GM12875 (cell line): ENCODE measurements at regions not wholly inside any gene's neighbourhood (a gene's known extent, or its start where the extent isn't known, plus 50 kb on each side); places are given as distances from the start of the nearest gene placed in this dataset.

Source experiments
- H3K4me3 ChIP-seq: one replicate; pipeline ENCODE4 v1.5.1; 2011; ENCODE audit warnings: low read depth, low read length, control low read depth
- TF ChIP-seq, protein P1 (sequence below): IDR thresholded peaks from 2 replicates; pipeline ENCODE4 v1.5.1; 2011; ENCODE audit warnings: low read depth, mild to moderate bottlenecking, control low read depth, inconsistent platforms, low read length, moderate library complexity, borderline replicate concordance; ENCODE audit not compliant: insufficient read depth

GRCh38 chr3:139260793-139261736 lies 82.8 kb upstream of the MRPS22 start:
- TF ChIP-seq, protein P1, sequence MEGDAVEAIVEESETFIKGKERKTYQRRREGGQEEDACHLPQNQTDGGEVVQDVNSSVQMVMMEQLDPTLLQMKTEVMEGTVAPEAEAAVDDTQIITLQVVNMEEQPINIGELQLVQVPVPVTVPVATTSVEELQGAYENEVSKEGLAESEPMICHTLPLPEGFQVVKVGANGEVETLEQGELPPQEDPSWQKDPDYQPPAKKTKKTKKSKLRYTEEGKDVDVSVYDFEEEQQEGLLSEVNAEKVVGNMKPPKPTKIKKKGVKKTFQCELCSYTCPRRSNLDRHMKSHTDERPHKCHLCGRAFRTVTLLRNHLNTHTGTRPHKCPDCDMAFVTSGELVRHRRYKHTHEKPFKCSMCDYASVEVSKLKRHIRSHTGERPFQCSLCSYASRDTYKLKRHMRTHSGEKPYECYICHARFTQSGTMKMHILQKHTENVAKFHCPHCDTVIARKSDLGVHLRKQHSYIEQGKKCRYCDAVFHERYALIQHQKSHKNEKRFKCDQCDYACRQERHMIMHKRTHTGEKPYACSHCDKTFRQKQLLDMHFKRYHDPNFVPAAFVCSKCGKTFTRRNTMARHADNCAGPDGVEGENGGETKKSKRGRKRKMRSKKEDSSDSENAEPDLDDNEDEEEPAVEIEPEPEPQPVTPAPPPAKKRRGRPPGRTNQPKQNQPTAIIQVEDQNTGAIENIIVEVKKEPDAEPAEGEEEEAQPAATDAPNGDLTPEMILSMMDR, result no peak
- no peak overlapping the region for H3K4me3 ChIP-seq

GRCh38 chr3:139261754-139262586 lies 81.8 kb upstream of the MRPS22 start:
- H3K4me3 ChIP-seq, result no peak overlapping the region
- TF ChIP-seq, protein P1, result no peak

- TF ChIP-seq, protein P1, result no peak
- no peak overlapping the region for H3K4me3 ChIP-seq
These were observed 80.0 kb upstream of the MRPS22 start for GRCh38 chr3:139263798-139264197.

- TF ChIP-seq, protein P1, result no peak
- no peak overlapping the region for H3K4me3 ChIP-seq
These were observed 79.4 kb upstream of the MRPS22 start for GRCh38 chr3:139264375-139264774.

DNA sequence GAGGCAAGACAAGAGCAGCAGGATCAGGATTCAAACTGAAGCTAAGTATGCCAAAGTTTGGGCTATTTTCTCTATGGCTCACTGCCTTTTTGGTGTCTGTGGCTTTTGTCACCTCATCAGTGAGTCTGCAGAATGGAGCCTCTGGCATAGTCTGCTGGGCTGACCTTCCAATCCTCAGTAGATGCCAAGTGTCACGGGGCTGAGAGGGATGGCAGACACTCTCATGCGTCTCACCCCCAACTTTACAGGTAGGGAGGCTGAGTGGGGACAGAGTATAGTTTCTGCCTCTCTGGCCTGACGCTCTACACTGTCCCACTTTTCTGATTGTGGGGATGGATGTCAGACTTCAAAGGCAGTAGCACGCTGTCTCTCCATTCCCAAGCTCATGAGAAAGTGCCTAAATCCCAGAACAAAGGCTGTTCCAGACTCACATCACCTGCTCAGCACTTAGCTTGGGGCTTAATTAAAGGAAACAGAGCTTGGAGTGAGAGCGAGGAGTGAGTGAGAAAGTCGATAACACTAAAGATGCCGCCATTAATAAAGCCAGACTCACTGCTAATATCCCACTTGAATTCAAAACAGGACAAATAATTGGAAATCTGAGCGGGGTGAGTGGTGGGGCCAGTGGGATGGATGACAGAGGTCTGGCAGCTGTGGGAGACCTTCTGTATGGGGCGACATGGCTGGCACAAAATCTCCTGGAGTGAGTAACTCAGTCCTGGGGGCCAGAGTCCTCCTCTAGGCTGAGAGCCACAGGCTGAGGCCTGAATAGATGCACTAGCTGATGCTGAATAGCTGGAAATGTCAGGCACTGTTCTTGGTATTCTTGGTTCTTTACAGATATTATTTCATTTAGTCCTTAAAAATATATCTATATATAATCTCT lies 78.4 kb upstream of the MRPS22 start:
- TF ChIP-seq, protein P1, result no peak
- H3K4me3 ChIP-seq, result no peak overlapping the region
